ENCODE measurements at regions not wholly inside any gene's neighbourhood (a gene's known extent, or its start where the extent isn't known, plus 50 kb on each side); places are given as distances from the start of the nearest gene placed in this dataset.
"Not testable (repeated sequence)": the region's sequence is repeated elsewhere in the genome, so short reads cannot be mapped to it uniquely, and the experiment has no call there.

DNA sequence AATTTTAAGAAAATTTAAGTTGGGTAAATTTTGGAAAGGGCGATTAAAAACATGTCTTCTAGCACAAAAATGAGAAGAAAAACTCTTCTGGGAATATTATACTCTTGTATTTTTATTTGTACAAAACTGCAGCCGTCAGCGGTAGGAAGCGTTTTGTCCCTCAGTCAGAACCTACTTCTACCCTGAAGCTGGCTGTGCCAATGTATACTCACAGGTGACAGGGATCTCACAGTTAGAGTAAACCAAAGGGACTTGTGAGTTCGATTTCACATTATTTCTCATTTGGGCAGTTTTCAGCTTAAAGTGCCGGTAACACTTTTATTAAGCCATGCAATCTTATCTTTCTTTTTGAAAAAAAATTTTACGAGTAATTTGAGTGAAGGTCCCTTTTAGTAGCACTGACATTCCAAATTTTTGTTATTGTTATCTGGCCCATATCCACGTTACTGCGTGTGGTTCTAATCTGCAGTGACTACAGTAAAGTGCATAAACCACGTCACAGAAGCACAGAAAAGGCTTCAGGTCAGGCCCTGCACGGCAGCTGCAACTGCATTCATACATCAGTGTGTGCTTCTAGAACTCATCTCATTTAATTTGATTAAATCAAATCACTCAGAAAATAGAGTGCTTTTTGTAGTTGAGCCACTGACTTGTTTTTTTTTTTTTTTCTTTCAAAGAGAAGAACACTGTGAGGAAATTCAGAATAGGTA lies 387.3 kb downstream of the LIG4 start:
- in situ Hi-C loops (cut with MboI; ENCODE audit: low sequenced_read_pairs): no loop called here

DNA sequence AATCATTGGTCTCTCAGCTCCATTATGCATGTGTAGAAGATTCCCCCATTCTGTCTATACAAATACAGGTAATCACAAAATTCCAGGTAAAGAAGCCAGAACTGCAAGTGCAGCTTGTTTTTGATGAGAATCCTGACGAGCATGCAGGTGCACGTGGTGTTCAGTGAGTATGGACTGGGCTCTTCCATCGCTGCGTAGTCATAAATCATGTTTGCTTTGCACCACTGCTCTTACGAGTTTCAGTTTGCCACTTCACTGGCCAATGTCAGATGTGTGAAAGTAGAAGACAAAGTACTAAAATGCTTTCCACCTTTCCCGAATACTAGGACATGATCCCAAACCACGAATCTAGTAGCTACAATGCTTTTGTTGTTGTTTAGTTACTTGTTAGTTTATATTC lies 390.7 kb downstream of the LIG4 start:
- in situ Hi-C loops (cut with MboI; ENCODE audit: low sequenced_read_pairs): no loop called here

DNA sequence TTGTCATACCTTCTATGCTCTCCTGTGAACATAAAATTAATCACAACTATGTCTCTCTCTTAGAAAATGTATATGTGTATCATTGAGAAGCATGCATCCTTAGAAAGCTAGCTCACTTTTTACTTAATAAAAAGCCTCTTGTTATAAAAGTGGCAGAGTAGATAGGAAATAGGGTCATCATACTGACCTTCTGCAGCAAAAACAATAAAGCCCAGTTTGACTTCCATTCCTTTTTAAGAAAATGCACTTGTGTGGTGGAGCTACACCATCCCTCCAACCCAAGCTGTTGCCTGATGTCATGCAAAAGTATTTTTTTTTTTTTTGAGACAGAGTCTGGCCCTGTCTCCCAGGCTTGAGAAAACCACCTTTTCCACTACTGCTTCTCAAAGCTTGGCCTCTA lies 393.3 kb downstream of the LIG4 start:
- in situ Hi-C loops (cut with MboI; ENCODE audit: low sequenced_read_pairs): no loop called here

DNA sequence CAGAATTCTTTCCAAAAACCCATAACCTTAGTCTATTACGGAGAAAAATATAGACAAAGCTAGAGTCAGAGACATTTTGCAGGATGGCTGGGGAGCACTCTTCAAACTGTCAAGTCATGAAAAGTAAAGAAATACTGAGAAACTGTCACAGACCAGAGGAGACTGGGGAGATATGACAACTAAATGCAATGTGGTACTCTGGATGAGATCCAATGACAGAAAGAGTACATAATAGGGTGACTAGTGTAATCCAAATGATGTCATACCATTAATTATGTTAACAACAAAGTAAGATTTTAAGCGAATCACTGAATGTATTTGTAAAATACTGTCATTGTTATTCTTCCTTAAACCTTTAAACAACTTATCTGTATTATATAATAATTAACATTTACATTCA lies 393.8 kb downstream of the LIG4 start:
- in situ Hi-C loops (cut with MboI; ENCODE audit: low sequenced_read_pairs): no loop called here

DNA sequence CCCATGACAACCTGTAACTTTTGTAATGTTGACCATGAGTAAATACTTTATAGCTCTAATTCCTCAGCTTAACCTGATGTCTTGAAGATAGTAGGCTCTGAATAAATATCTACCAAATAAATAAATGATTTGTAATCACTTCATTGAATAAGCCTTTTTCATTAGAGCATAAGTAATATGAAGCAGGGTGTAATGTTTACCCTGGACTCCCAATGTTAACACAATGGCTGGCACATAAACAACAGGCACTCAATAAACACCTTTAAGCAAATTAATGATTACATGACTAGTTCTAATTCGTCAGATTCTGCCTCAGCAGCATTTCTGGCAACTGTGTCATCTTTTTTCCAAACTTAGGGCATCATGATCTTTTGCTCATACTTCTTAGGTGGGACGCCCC lies 396.3 kb downstream of the LIG4 start:
- in situ Hi-C loops (cut with MboI; ENCODE audit: low sequenced_read_pairs): no loop called here

DNA sequence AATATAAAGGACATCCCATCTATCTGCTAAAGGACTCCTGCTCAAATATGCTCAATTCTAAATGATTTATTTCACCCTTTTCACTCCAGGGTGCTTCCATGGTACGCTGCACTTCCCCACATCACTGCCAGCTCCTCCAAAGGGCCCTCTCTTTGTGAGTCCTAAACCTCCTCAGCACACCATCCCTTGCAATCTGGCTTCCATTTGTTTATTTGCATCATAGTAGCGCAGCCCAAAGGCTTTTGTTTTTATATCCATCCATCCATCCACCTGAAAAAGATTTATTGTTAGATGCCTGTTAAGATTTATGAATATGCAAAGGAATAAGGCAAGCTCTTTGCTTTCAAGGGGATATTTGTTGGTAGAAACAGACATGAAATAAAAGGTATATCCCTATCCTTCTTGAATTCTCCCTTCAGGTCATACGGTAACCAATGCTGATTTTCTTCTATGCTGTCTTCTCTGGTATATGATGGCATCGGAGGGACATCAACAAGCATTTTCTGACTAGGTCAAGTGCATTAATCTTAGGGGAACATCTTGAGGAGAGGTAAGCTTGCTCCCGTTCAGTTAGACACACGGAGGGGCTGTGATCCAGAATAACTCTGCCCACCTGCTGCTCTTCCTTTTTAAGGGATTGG lies 397.6 kb downstream of the LIG4 start:
- in situ Hi-C loops (cut with MboI; ENCODE audit: low sequenced_read_pairs): no loop called here

DNA sequence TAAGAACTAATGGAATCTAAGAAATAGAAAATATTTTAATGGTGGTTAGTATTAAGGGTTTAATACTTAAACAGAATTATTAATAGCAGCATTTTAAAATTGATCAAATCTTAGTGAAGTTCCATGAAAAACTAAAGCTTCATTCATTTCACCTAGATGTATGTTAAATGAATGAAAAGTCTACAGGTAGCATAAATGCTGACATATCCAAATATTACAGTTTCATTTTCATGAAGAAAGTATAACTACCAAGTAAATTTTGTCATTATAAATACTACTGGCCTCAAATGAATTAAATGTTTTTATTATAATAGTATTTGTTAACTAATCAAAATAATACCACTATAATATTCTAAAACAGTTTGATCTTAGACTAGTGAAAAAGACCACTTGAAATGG lies 403.3 kb downstream of the LIG4 start:
- in situ Hi-C loops (cut with MboI; ENCODE audit: low sequenced_read_pairs): no loop called here

DNA sequence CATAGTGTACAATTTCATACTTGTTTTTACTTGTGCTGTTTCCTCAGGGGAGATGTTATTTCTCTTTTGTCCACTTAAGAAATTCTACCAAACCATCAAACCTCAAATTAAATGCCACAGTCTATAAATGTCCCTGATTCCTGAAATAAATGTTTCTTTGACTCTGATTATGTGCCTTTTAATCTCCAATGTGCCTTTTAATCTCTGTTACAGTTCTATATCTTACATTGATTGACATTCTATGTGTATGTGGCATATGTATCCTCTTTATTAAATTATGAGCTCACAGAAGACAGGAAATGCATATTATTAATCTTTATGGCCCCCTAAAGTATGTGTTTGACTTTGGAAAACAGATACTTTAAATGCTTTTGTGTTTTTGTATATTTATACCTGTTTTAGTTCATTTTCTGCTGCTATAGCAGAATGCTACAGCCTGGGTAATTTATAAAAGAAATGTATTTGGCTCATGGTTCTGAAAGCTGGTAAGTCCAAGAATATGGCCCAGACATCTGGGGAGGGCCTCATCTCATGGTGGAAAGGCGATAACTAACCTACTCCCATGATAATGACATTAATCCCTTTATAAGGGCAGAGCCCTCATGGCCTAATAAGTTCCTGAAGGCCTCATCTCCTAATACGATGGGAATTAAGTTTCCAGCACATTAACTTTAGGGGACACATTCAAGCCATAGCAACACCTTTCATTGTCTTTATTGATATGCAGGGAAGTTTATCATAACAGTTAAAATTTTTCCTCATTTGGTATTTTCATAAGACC lies 403.9 kb downstream of the LIG4 start:
- in situ Hi-C loops (cut with MboI; ENCODE audit: low sequenced_read_pairs): no loop called here

DNA sequence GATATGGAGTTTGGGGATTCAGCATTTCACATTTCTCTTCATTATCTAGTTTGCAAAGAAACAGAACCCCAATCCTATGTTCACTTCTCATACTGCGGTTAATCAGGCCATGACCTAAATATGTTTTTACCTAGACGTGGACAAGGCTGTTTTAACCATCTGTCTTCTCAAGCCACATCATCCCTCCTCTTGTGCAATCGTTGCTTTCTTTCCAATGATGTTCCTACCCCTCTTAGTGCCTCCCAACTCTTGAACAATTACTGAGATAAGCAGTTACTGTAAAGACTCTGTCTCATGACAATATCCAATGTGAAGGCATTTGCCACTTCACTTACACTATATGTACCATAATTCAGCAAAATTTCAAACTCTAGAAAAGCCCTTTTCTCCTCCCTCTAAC lies 406.2 kb downstream of the LIG4 start:
- in situ Hi-C loops (cut with MboI; ENCODE audit: low sequenced_read_pairs): no loop called here

DNA sequence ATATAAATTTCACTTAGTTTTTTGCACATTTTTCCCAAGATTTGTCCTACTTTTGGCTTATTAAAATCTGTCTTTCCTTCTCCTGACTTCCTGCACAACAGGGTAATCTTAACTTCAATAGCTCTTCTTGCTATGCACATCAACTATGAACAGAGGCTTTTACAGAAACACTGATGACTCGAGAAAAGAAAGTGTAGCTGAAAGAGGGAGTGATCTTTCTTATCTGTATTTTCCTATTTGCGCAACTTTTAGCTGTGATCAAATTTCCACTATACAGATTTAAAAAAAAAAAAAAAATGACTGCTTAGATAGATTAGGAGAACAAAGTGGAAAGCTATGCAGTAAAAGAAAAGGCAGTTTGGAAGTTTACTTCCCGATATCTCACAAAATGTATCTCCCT lies 406.9 kb downstream of the LIG4 start:
- in situ Hi-C loops (cut with MboI; ENCODE audit: low sequenced_read_pairs): no loop called here

DNA sequence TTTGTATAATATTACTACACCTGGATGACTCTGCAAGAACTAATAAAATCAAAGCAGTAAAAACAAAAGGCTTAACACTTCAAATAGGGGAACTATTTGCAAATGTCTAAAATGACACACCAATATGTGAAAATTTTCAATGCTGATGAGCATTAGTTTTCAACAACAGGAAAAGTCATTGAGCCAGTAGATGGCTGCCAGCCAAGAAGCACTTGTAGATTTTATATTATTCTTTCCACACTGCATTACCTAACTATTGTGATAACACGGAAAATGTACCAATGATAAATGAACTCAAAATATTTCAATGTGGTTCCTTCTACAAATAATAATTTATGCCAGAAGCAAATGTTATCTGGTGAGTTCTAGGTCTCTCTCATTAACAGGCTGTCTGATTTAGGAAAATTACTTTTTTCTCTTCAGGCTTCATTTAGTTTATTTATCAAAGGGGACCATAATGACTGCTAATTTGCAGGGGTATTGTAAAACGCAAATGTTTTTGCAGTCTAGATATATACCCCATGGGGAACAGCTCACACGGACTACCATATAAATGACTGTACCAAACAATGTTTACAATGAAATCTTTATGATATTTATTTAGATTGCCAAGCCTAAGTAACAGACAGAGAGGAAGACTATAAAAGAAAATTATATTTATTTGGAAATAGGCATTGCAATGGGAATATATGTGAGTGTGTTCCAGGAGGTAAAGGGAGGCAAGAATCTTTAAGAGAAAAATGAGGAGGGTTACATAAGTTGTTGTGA lies 407.8 kb downstream of the LIG4 start:
- in situ Hi-C loops (cut with MboI; ENCODE audit: low sequenced_read_pairs): no loop called here

DNA sequence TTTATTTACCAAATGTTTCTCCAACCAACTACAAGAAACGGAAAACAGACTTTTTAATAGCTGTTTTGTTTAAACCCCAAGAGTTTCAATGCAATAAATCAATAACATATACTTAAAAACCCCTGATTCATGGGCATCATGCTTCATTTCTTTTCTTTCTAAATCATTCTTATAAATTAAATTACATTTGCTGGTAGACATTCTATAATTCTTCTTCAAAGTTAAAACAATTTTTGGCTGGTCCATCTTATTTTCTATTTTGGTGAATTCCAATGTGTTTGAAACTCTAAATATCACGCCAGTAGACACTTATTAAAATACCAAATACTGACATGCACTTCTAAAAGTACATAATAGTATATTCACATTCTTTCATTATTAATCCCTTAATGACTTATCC lies 408.6 kb downstream of the LIG4 start:
- in situ Hi-C loops (cut with MboI; ENCODE audit: low sequenced_read_pairs): no loop called here

DNA sequence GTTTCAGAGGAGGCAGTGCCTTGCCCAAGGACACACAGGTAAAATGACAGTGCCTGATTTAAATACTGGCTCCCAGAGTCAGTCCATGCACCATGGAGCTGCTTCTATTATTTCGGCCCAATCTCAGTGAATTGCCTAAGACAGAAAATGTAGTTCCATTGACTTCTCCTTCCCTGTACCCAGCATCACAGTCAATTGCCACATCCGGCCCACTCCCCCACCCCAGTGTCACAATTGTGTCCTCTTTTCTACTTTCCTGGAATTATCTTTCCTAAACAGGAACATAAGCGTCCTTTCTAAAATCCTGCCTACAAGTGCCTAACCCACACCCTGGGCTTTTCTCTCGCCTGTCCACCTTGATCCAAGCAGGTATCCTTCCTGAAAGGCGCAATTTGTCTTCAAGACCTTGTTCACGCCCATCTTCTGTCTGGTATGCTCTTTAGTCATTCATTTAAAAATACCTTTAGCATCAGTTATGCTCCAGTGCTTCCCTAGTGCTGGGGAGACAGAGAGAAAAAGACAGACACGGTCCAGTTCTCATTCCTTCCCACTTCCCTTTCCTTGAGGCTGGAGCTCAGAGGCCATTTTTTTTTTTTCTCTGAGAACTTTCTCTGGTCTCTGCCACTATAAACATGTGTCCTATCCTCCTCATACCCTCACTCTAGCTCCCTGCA lies 411.4 kb downstream of the LIG4 start:
- in situ Hi-C loops (cut with MboI; ENCODE audit: low sequenced_read_pairs): no loop called here

DNA sequence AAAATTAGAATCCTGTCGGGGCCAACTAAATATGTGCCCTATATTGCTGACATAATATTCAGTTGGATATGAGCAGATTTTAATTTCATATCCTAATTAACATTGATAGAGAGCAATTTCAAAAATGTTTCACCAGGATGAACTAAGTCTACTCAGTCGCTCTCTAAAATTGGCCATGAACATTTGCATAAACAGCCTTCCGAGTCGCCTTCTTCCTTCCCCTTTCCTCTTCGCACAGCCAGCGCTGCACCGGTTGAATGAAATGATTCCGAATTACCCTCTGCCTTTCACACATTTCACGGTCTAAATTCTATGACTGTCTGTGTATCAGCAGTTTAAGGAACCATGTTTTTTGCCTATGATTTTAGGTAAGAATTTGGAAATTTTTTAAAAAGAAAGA lies 413.7 kb downstream of the LIG4 start:
- in situ Hi-C loops (cut with MboI; ENCODE audit: low sequenced_read_pairs): no loop called here

DNA sequence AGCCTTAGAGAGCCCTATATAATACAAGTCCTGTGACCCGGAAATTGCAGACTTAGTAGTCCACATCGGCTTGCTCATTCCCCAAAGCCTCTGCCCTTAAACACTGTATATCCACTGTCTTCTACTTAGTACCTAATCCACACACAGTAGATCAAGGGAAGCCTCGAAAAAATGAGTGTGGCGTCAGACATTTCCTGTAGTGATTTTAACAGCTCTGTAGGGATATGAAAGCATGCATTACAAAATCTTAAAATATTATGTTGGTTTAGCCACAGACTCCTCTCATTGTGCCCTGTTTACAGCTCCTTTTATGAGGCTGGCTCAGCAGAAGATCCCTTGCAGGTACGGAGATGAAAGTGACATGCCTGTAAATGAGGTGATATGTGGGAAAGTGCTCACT lies 416.3 kb downstream of the LIG4 start:
- in situ Hi-C loops (cut with MboI; ENCODE audit: low sequenced_read_pairs): no loop called here

DNA sequence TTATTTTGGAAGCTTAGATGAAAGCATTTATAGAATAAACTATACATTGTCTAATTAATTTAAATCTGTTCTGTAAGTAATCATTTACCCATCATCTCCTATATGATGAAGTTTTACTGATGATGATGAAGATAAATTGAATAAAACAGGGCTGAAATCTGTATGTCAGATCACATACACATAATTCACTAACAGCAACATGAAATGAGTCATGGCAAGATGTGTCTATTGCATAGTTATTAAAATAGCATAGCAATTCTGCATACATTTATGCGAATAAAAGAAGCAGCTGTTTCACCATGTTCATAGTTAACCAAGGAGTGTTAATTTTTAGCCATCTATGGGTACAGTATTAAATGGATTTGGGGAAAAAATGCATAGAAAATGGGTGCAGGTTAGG lies 424.9 kb downstream of the LIG4 start:
- in situ Hi-C loops (cut with MboI; ENCODE audit: low sequenced_read_pairs): no loop called here

DNA sequence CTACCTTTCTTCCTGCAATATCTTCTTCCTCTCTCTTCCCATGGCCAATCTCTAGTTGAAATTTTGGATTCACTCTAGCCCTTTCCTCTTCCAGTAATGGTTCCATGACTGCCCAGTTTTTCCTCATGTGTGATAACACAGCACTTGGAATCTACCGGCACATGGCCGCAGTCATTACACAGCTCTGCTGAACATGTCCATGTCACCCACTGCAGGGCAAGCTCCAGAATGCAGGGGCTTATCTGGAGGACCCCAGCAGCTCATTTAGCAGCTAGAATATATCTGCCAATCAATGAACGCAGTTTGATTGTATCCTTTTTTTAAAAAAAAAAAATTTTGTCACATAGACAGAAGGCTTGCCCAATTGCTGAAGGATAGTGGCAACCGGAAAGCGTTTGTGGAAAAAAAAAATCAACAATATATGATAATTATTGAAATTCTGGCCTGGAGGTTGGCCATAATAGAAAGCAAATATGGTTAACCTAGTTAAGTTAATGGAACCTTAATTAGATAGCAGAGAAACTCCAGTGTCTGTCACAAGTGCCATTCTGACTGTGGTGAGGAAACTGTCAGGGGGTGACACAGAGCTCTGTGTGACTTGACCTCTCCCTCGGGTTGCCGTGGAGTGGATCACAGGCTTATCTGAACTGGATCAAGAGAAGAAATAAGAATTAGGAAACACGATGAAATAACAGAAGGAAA lies 426.7 kb downstream of the LIG4 start:
- in situ Hi-C loops (cut with MboI; ENCODE audit: low sequenced_read_pairs): no loop called here

DNA sequence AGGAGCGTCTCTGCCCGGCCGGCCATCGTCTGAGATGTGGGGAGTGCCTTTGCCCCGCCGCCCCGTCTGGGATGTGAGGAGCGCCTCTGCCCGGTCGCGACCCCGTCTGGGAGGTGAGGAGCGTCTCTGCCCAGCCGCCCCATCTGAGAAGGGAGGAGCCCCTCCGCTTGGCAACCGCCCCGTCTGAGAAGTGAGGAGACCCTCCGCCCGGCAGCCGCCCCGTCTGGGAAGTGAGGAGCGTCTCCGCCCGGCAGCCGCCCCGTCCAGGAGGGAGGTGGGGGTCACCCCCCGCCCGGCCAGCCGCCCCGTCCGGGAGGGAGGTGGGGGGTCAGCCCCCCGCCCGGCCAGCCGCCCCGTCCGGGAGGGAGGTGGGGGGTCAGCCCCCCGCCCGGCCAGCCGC lies 432.7 kb downstream of the LIG4 start:
- in situ Hi-C loops (cut with MboI; ENCODE audit: low sequenced_read_pairs): not testable (repeated sequence)

DNA sequence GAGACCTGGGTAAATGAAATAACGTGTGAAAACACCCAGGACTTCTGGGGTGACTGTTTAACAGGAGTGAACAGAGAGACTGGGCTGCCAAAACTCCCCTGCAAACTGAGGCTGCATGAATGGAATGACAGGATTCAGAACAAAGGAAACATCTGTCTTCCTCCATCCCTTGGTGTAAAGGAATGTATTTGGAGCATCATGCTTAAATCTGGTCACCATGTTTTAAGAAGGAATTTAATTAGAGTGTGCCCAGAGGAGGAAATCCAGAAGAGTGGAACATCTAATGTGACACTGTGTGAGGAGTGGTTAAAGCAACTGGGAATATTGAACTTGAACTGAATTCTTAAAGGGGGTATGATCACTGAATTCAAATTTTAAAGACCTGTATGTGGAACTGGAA lies 437.2 kb downstream of the LIG4 start:
- in situ Hi-C loops (cut with MboI; ENCODE audit: low sequenced_read_pairs): no loop called here

DNA sequence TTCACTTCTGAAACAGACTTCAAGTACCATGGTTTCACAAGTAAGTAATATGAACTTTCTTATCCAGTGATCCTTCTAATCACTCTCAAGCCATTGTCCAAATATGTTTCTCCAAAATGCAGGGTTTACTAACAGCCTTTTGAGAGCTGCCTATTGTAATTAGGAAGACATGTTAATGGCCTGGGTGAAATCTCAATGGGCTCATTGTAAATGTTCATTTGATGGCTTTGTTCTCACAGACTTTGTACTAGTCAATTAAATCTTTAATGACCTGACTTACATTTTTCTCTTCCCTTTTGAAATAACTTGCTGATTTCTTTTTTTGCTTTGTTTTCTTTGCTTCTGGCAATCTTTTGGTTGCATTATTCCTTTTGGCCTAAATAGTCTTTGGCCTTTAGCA lies 444.8 kb downstream of the LIG4 start:
- in situ Hi-C loops (cut with MboI; ENCODE audit: low sequenced_read_pairs): no loop called here

Measured in HL-60/S4 (cell line).